RWPE1 (cell line): ENCODE measurements at regions not wholly inside any gene's neighbourhood (a gene's known extent, or its start where the extent isn't known, plus 50 kb on each side); places are given as distances from the start of the nearest gene placed in this dataset.
A peak's percentile ranks its signal among the peaks of the same experiment; 100 is the strongest.

Experiments
- CTCF ChIA-PET: fragments of 350-600 bp; sonication (Branson Sonifier 250); formaldehyde crosslinking; extraction: SDS; loops from one replicate; lab custom pipeline; 2021; lab: Yijun Ruan, JAX
- POLR2A ChIA-PET: fragments of 400-600 bp; formaldehyde crosslinking; extraction: SDS; loops from one replicate; lab custom pipeline; 2020; ENCODE audit warnings: antibody characterized with exemption; ENCODE audit not compliant: low non-redundant PET; lab: Yijun Ruan, JAX
- DNase-seq: peaks from one replicate; pipeline ENCODE4 v3.0.0; 2012; ENCODE audit warnings: low spot score
- H3K27ac ChIP-seq: fragments of 450-650 bp; 2 replicates; pipeline ENCODE4 v1.5.1; 2017
- CTCF ChIP-seq: fragments of 450-650 bp; conservative IDR thresholded peaks from 2 replicates; pipeline ENCODE4 v1.5.1; 2017; ENCODE audit warnings: low read depth, mild to moderate bottlenecking

GRCh38 chr12:25386831-25387731, 136.4 kb upstream of the KRAS start:
- POLR2A ChIA-PET = no interaction called here

GRCh38 chr12:25384893-25385248, 134.1 kb upstream of the KRAS start:
- POLR2A ChIA-PET = interaction anchor here (0.6 to 1.0 kb wide), 3 partner anchors 20 to 134 kb away, joined by 3 read pairs; partner anchors contain the start of gene KRAS
- CTCF ChIA-PET = interaction anchor here (0.7 to 0.9 kb wide), 2 partner anchors 16 to 143 kb away, joined by 3 read pairs; no protein-coding TSS in a partner anchor
- TF ChIP-seq CTCF = no peak
- peak overlapping the region; percentile 79 for H3K27ac ChIP-seq
- no peak for DNase-seq

More at GRCh38 chr12:25386831-25387731, 136.4 kb upstream of the KRAS start:
- DNase-seq = peak; percentile 53
- peak; percentile 65 for TF ChIP-seq CTCF
- CTCF ChIA-PET = interaction anchor here (0.6 to 1.5 kb wide), 18 partner anchors 11 to 843 kb away, joined by 3 to 15 read pairs (median 4); no protein-coding TSS in a partner anchor
- H3K27ac ChIP-seq = peak overlapping the region; percentile 79

GRCh38 chr12:25384038-25384892, 133.5 kb upstream of the KRAS start:
- H3K27ac ChIP-seq = no peak overlapping the region
- POLR2A ChIA-PET = interaction anchor here (0.6 to 1.0 kb wide), 3 partner anchors 19 to 133 kb away, joined by 3 read pairs; partner anchors contain the start of gene KRAS
- CTCF ChIA-PET = interaction anchor here (0.9 kb wide), 1 partner anchor 143 kb away, joined by 3 read pairs; no protein-coding TSS in a partner anchor
- DNase-seq = no peak
- no peak for TF ChIP-seq CTCF

- CTCF ChIA-PET = interaction anchor here (0.6 to 0.7 kb wide), 2 partner anchors 8 to 42 kb away, joined by 3 read pairs; no protein-coding TSS in a partner anchor
- no peak for DNase-seq
- POLR2A ChIA-PET = interaction anchor here (0.6 kb wide), 2 partner anchors 162 to 404 kb away, joined by 6 to 8 read pairs; no protein-coding TSS in a partner anchor
- H3K27ac ChIP-seq = no peak overlapping the region
- no peak for TF ChIP-seq CTCF
Observed at GRCh38 chr12:25382311-25383106, 131.8 kb upstream of the KRAS start.

GRCh38 chr12:25377469-25378177, 126.9 kb upstream of the KRAS start:
- POLR2A ChIA-PET = no interaction called here
- no peak for TF ChIP-seq CTCF
- no peak for DNase-seq
- no peak overlapping the region for H3K27ac ChIP-seq
- CTCF ChIA-PET = no interaction called here
